DND-41 (cell line): ENCODE measurements at regions not wholly inside any gene's neighbourhood (a gene's known extent, or its start where the extent isn't known, plus 50 kb on each side); places are given as distances from the start of the nearest gene placed in this dataset.

Experiments
- ATAC-seq: fragments of 200-7000 bp; cut with Tn5 transposase; 3 replicates; pipeline ENCODE4 v1.9.1; 2021; ENCODE audit warnings: low read depth; ENCODE audit not compliant: insufficient read depth
- DNase-seq: peaks from one replicate; pipeline ENCODE4 v3.0.0-alpha.2; 2020
- H2AFZ ChIP-seq: 2 replicates; pipeline ENCODE4 v1.6.0; 2012; ENCODE audit warnings: low read depth, low read length
- H3K27ac ChIP-seq: 2 replicates; pipeline ENCODE4 v1.5.1; 2012; ENCODE audit warnings: low read length, inconsistent platforms
- H3K27me3 ChIP-seq: fragments of 200-600 bp; sonication (generic); 2 replicates; pipeline ENCODE4 v1.6.0; 2012; ENCODE audit warnings: low read length, mild to moderate bottlenecking, inconsistent platforms; ENCODE audit not compliant: insufficient read depth, poor library complexity
- H3K36me3 ChIP-seq: 2 replicates; pipeline ENCODE4 v1.5.1; 2012; ENCODE audit warnings: low read length, inconsistent platforms; ENCODE audit not compliant: insufficient read depth
- H3K4me1 ChIP-seq: 2 replicates; pipeline ENCODE4 v1.5.1; 2012; ENCODE audit warnings: mild to moderate bottlenecking, low read length; ENCODE audit not compliant: insufficient read depth
- H3K4me2 ChIP-seq: 2 replicates; pipeline ENCODE4 v1.6.0; 2012; ENCODE audit warnings: mild to moderate bottlenecking, moderate library complexity, low read length, inconsistent platforms; ENCODE audit not compliant: insufficient read depth
- H3K4me3 ChIP-seq, 2 experiments: fragments of 200-600 bp in 1 of 2; shearing (Covaris generic) in 1 of 2; 2 replicates each; pipeline ENCODE4 v1.5.1; 2012 to 2016; ENCODE audit warnings: inconsistent platforms in 2 of 2, low read length in 2 of 2, mild to moderate bottlenecking in 2 of 2, low read depth in 1 of 2, moderate library complexity in 1 of 2
- H3K79me2 ChIP-seq: 2 replicates; pipeline ENCODE4 v1.6.0; 2012; ENCODE audit warnings: low read length, inconsistent platforms; ENCODE audit not compliant: insufficient read depth
- H3K9ac ChIP-seq: 2 replicates; pipeline ENCODE4 v1.6.0; 2012; ENCODE audit warnings: low read depth, mild to moderate bottlenecking, inconsistent platforms, low read length, moderate library complexity
- H3K9me3 ChIP-seq: 2 replicates; pipeline ENCODE4 v1.5.1; 2012; ENCODE audit warnings: low read length, moderate library complexity, mild to moderate bottlenecking, inconsistent platforms; ENCODE audit not compliant: insufficient read depth, severe bottlenecking
- H4K20me1 ChIP-seq: 2 replicates; pipeline ENCODE4 v1.6.0; 2012; ENCODE audit warnings: low read length; ENCODE audit not compliant: insufficient read depth
- CTCF ChIP-seq: IDR thresholded peaks from 2 replicates; pipeline ENCODE4 v1.5.1; 2012; ENCODE audit warnings: borderline replicate concordance, low read length, moderate library complexity, mild to moderate bottlenecking; ENCODE audit not compliant: poor library complexity, severe bottlenecking; ENCODE audit errors: extremely low read depth
- EZH2 ChIP-seq: IDR thresholded peaks from 3 replicates; pipeline ENCODE4 v1.6.1; 2012; ENCODE audit warnings: borderline replicate concordance, low read depth, mild to moderate bottlenecking, moderate library complexity, low read length, inconsistent platforms; ENCODE audit not compliant: severe bottlenecking

- no peaks in the 10 kb centered on the region for H3K9me3 ChIP-seq
- H3K4me3 ChIP-seq = no peak overlapping the region
- no peaks in the 10 kb centered on the region for H3K36me3 ChIP-seq
- no peak for TF ChIP-seq EZH2
- no peak for TF ChIP-seq CTCF
- no peak overlapping the region for H3K4me2 ChIP-seq
- no peak overlapping the region for H3K9ac ChIP-seq
- no peaks in the 10 kb centered on the region for H4K20me1 ChIP-seq
- H3K27ac ChIP-seq = no peak overlapping the region
- no peak overlapping the region for H2AFZ ChIP-seq
- no peak for DNase-seq
- H3K79me2 ChIP-seq = no peaks in the 10 kb centered on the region
- H3K4me1 ChIP-seq = no peaks in the 10 kb centered on the region
- no peaks in the 10 kb centered on the region for H3K27me3 ChIP-seq
- no peak for ATAC-seq
Observed at GRCh38 chr18:55038162-55038561, 78.9 kb upstream of the CCDC68 start.

GRCh38 chr18:55034742-55035141 lies 75.5 kb upstream of the CCDC68 start:
- Histone ChIP-seq H3K27me3 (peaks cover 5% of the 10 kb centered on the region), H3K4me2 (no peak overlapping the region), H4K20me1 (no peaks in the 10 kb centered on the region), H3K9me3 (no peaks in the 10 kb centered on the region), H3K36me3 (no peaks in the 10 kb centered on the region), H2AFZ (no peak overlapping the region), H3K4me1 (no peaks in the 10 kb centered on the region), H3K9ac (no peak overlapping the region), H3K79me2 (no peaks in the 10 kb centered on the region), H3K27ac (no peak overlapping the region), H3K4me3 (no peak overlapping the region)
- no peak for DNase-seq
- ATAC-seq = no peak
- TF ChIP-seq CTCF (no peak), EZH2 (no peak)

- H3K36me3 ChIP-seq = no peaks in the 10 kb centered on the region
- DNase-seq (no peak), ATAC-seq (no peak)
- no peak for TF ChIP-seq EZH2
- TF ChIP-seq CTCF = no peak
- no peaks in the 10 kb centered on the region for H3K79me2 ChIP-seq
- H2AFZ ChIP-seq = no peak overlapping the region
- no peaks in the 10 kb centered on the region for H3K4me1 ChIP-seq
- no peak overlapping the region for H3K4me2 ChIP-seq
- no peak overlapping the region for H3K27ac ChIP-seq
- no peaks in the 10 kb centered on the region for H4K20me1 ChIP-seq
- H3K27me3 ChIP-seq = peaks cover 5% of the 10 kb centered on the region
- no peaks in the 10 kb centered on the region for H3K9me3 ChIP-seq
- H3K4me3 ChIP-seq = no peak overlapping the region
- H3K9ac ChIP-seq = no peak overlapping the region
Observed at GRCh38 chr18:55031979-55032378, 72.7 kb upstream of the CCDC68 start.

- Histone ChIP-seq H3K9ac (no peak overlapping the region), H3K79me2 (no peaks in the 10 kb centered on the region), H4K20me1 (no peaks in the 10 kb centered on the region), H2AFZ (no peak overlapping the region), H3K4me2 (no peak overlapping the region), H3K9me3 (no peaks in the 10 kb centered on the region), H3K4me3 (no peak overlapping the region), H3K4me1 (no peaks in the 10 kb centered on the region), H3K27me3 (peaks cover 5% of the 10 kb centered on the region), H3K27ac (no peak overlapping the region), H3K36me3 (no peaks in the 10 kb centered on the region)
- no peak for TF ChIP-seq CTCF
- no peak for TF ChIP-seq EZH2
- no peak for DNase-seq
- no peak for ATAC-seq
Observed at GRCh38 chr18:55031576-55031975, 72.3 kb upstream of the CCDC68 start.
